NCI-H1417 (cell line): ENCODE measurements at regions not wholly inside any gene's neighbourhood (a gene's known extent, or its start where the extent isn't known, plus 50 kb on each side); places are given as distances from the start of the nearest gene placed in this dataset.

Source experiments
- DNase-seq, 3 experiments: peaks; one replicate each; lab custom pipeline; 2025; lab: John Stamatoyannopoulos, UW

- no peak for DNase-seq
These were observed 584.2 kb downstream of the GALR1 start for GRCh38 chr18:77833807-77834206.

- DNase-seq, result peak; percentile 54 to 99 (median 94)
These were observed 602.2 kb downstream of the GALR1 start for GRCh38 chr18:77851802-77852201.

GRCh38 chr18:77853859-77854258, 604.2 kb downstream of the GALR1 start:
- DNase-seq, result peak in 2 of 3 experiments; percentile 16 to 61

GRCh38 chr18:77857678-77858655, 608.3 kb downstream of the GALR1 start:
- DNase-seq, result peak; percentile 60 to 100 (median 97)

- no peak for DNase-seq
These were observed 610.0 kb downstream of the GALR1 start for GRCh38 chr18:77859634-77860033.

GRCh38 chr18:77862066-77862757, 612.6 kb downstream of the GALR1 start:
- no peak for DNase-seq

- no peak for DNase-seq
These were observed 616.2 kb downstream of the GALR1 start for GRCh38 chr18:77865853-77866252.

GRCh38 chr18:77866351-77866750, 616.7 kb downstream of the GALR1 start:
- no peak for DNase-seq

- no peak for DNase-seq
These were observed 620.6 kb downstream of the GALR1 start for GRCh38 chr18:77870199-77870598.

GRCh38 chr18:77870894-77871293, 621.2 kb downstream of the GALR1 start:
- DNase-seq, result no peak

- DNase-seq, result no peak
These were observed 622.5 kb downstream of the GALR1 start for GRCh38 chr18:77872166-77872565.

GRCh38 chr18:77876319-77876865, 626.7 kb downstream of the GALR1 start:
- no peak for DNase-seq

- no peak for DNase-seq
These were observed 630.2 kb downstream of the GALR1 start for GRCh38 chr18:77879829-77880228.

- no peak for DNase-seq
These were observed 634.8 kb downstream of the GALR1 start for GRCh38 chr18:77884454-77884853.

GRCh38 chr18:77894060-77894459, 644.4 kb downstream of the GALR1 start:
- DNase-seq, result no peak

- no peak for DNase-seq
These were observed 645.6 kb downstream of the GALR1 start for GRCh38 chr18:77895250-77895649.

- DNase-seq, result no peak
These were observed 647.1 kb downstream of the GALR1 start for GRCh38 chr18:77896586-77897252.

GRCh38 chr18:77897606-77898005, 648.0 kb downstream of the GALR1 start:
- DNase-seq, result no peak

- DNase-seq, result peak in 1 of 3 experiments; percentile 36
These were observed 650.5 kb downstream of the GALR1 start for GRCh38 chr18:77899972-77900754.

GRCh38 chr18:77905011-77905410, 655.4 kb downstream of the GALR1 start:
- DNase-seq, result no peak

- DNase-seq, result no peak
These were observed 655.9 kb downstream of the GALR1 start for GRCh38 chr18:77905449-77906055.
